ENCODE measurements at regions not wholly inside any gene's neighbourhood (a gene's known extent, or its start where the extent isn't known, plus 50 kb on each side); places are given as distances from the start of the nearest gene placed in this dataset.

GRCh38 chr13:100855151-100855550 is 180.6 kb upstream of the TMTC4 start:
- DNase-seq (ENCODE audit: low read depth, low spot score), result no peak

- DNase-seq (ENCODE audit: low read depth, low spot score), result no peak
Measured at GRCh38 chr13:100854006-100854405, 179.4 kb upstream of the TMTC4 start.

DNA sequence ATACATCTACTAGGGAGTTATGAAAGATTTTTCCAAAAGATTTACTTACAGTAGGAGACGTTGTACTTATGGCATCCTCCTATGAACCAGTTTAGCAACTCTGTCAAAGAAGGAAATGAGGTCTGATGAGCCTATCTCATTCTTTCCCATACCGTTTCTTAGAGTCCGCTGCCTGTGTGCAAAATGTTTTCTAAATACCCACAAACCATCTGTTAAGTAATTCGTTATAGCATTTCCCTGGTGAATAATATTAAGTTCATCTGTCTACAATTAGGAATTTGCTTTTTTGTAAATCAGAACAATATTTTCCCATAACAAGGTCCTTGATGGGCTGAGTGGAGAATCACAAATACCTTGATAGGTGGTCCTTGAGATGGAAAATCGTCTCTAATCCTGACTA is 178.8 kb upstream of the TMTC4 start:
- DNase-seq (ENCODE audit: low read depth, low spot score), result no peak

DNA sequence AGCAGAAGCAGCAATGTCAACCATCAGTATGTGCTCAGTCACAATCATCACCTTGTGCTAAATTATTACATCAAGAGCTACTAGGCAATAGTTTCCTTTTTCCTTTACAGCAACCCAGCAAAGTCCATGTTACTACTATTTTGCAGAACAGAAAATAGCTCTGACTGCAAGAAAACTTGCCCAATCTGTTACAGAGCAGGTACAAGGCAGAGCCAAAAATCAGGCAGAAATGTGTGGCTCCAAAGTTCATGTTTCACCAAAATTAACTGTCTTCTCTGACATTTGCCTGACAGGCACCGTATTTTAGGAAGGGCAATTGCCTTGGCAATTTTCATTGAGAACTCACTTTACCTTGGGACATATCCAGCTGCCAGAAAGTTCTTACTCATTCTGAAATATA is 177.6 kb upstream of the TMTC4 start:
- no peak for DNase-seq (ENCODE audit: low read depth, low spot score)

DNA sequence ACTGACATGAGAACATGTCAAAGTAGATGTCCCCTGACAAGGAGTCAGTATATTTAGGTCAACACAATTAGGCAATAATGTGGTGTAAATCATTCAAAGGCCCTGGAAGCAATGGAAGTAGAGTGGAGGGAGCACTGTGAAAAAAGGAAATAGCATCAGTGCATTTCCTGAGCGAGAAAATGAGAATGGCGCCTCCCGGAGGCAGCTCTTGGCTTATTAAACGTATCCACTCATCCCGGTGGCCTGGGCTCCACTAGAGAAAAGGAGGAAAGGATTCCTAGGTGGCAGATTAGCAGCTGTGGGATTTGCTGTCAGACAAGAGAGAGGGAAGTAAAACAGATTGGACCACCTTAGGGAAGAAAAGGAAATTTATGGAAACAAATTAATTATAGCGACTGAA is 173.7 kb upstream of the TMTC4 start:
- no peak for DNase-seq (ENCODE audit: low read depth, low spot score)

- DNase-seq (ENCODE audit: low read depth, low spot score), result no peak
Measured at GRCh38 chr13:100845128-100845757, 170.6 kb upstream of the TMTC4 start.

DNA sequence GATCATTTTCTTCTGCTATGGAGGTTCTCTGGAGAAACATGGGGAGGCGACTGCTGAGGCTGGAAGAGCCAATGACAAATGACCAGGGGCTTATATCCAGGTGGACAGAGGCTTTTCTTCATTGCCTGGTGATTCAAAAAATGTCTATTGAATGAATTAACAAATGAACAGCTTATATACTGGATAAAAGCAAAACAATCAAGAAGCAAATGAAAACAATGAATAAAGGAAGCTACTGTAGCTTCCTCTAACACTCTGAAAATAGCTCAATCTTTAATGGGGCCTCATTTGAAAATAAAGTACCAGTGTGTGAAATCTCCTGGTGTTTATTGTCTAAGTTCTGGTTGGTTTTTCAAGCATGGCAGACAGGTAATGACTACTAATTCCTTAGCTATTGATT is 167.5 kb upstream of the TMTC4 start:
- DNase-seq (ENCODE audit: low read depth, low spot score), result no peak

DNA sequence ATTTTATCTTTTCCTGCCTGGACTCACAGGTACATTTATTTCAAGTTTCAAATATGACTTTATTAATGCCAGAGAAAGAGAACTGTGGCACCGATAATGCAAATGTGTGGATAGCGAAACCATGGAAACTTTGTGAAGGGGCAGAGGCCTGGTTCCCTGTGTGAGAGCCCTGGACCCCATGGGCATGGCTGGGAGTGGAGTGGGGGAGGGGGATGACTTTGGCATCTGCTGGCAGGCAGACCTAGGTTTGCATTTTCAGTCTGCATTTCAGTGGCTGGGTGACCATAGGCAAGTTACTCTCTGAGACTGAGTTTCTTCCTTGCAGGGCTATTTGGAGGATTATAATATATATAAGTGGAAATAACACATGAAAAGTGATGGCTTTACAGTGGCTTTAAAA is 163.8 kb upstream of the TMTC4 start:
- no peak for DNase-seq (ENCODE audit: low read depth, low spot score)

DNA sequence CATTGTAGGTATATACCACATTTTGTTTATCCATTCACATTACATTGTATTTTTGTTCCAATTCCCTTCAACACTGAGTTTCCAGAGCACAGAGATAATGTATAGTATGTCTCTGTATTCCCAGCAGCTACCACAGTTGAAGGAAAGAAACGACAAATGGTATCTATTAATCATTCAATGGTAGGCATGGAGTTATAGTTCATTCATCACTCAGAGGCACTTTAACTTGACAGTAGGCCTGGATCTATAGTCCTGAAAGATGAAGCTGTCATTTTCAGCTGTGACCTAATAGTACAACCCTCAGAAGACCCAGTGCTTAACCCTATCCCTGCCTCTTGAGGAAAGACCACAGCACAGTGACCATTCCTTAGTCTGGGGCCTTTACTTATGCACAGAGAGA is 163.0 kb upstream of the TMTC4 start:
- no peak for DNase-seq (ENCODE audit: low read depth, low spot score)

GRCh38 chr13:100836711-100837110 is 162.1 kb upstream of the TMTC4 start:
- peak; percentile 18 for DNase-seq (ENCODE audit: low read depth, low spot score)

DNA sequence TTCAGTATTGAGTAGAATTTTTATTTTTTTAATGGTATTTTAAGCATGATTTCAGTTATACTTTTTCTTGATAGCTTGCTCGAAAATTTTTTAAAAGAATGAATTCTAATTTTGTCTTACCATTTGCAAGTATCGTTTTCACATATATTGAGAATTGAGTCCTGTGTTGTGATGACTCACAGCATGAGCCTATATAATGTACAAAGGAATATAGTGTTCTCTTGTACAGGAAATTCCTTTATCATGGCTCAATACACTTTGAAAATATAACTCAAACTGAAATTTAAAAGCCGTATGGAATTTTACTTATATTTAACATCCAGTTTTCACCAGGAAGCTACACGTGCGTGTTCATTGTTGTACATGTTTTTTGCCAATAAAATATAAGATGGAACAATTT is 161.1 kb upstream of the TMTC4 start:
- no peak for DNase-seq (ENCODE audit: low read depth, low spot score)

DNA sequence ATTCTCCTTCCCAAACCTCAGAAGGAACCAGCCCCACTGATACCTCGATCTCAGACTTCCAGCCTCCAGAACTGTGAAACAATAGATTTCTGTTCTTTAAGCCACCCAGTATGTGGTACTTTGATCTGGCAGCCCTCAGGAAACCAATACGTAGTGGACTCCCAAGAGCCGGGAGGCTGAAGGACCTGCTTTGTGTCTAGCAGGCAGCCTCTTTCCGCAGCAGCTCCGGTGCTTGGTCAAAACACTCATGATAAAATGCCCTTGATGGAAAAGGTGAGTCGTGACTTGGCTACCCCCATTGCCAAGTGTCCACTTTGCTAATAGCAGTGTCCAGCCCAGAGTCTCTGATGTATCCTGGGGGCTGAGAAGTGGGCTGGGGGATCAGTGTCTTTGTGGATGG is 158.8 kb upstream of the TMTC4 start:
- DNase-seq (ENCODE audit: low read depth, low spot score), result no peak

DNA sequence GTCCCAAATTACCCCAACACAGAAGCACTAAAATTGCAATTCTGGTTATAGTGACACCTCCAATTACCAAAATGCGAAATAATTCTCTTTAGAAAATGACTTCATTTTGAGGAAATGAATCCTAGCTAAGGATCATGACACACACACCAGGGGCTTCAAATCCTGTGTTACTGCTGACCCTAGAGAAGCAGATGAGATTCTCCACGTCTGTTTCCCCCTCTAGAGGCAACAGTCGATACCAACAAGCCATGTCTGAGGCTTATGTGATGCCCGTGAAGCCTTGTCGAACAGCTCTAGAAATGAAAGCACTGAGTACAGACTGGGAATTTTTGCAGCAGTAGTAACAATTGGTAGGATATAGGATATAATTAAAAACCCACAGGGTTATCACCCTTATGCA is 153.6 kb upstream of the TMTC4 start:
- DNase-seq (ENCODE audit: low read depth, low spot score), result no peak

- DNase-seq (ENCODE audit: low read depth, low spot score), result no peak
Measured at GRCh38 chr13:100827489-100828176, 153.0 kb upstream of the TMTC4 start.

DNA sequence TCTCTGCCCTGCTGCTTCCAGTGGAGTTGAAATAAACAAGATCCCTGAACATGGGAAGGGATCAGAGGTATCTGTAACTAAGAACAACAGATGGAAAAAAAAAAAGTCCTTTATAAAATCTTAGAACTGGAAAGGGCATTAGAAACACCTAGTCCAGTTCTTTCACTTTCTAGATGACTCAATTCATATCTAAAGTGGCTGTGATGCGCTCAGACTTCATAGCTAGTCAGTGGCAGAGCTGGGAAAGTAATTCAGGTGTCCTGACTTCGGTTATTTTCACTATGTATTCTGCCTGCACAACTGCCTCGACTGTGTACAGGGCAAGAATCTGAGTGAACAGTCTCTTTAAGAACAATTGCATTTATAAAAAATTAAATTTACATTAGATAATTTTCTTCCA is 151.8 kb upstream of the TMTC4 start:
- DNase-seq (ENCODE audit: low read depth, low spot score), result no peak

DNA sequence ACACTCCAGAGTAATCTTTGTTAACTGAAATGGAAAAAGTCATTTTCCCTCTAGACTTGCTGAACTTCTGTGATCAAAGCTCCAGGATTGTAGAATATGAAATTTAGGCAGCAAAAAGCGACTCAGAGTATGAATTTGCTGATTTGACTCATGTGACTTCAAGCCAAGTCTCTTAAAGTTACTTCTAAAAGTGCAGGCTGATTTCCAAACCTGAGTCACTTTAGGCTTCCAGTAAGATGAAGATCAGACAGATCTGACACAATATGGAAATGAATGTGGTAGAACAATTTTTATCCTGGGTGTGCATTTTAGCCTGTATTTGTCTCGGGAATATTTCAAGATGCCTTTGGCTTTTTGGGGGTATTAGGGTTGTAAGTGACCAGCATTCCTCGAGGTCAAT is 151.0 kb upstream of the TMTC4 start:
- no peak for DNase-seq (ENCODE audit: low read depth, low spot score)

DNA sequence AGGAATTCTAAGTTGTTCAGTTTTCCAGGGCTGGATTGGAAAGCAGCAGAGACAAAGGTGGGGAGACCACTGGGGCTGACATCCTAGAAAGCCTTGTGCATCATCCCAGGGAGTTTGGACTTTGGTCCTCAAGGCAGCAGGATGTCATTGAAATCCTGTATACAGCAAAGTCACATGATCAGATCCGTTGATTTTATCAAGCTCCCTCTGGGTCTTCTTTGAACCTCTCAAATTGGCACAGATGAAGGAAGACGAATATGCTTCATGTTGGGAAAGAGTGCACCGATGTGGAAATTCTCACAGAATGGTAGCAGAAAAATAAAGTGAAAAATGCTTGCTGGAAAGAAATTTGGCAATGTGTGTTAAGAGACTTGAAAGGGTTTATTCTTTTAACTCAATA is 149.8 kb upstream of the TMTC4 start:
- DNase-seq (ENCODE audit: low read depth, low spot score), result no peak

DNA sequence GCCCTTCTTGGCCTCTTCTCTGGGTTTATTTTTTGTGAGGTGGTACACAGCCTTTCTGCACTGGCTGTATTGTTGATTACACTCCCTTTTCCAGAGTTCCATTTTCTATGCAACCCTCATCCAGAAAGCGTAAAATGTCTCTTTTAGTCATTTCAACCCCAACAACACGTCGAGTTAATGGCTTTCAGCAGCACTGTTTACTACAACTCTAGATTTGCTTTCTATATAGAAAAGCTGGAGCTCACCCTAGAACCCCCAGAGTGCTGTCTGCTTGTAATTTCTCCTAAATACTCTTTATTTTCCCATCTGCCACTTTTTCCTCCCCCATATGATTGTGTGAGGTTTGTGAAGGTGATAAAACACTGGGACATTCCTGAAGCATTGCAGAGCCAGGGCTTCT is 148.9 kb upstream of the TMTC4 start:
- no peak for DNase-seq (ENCODE audit: low read depth, low spot score)

GRCh38 chr13:100822871-100823443 is 148.4 kb upstream of the TMTC4 start:
- DNase-seq (ENCODE audit: low read depth, low spot score), result no peak

GRCh38 chr13:100818711-100819110 is 144.1 kb upstream of the TMTC4 start:
- no peak for DNase-seq (ENCODE audit: low read depth, low spot score)

GRCh38 chr13:100817928-100818327 is 143.3 kb upstream of the TMTC4 start:
- no peak for DNase-seq (ENCODE audit: low read depth, low spot score)

- DNase-seq (ENCODE audit: low read depth, low spot score), result no peak
Measured at GRCh38 chr13:100815476-100816046, 141.0 kb upstream of the TMTC4 start.

DNA sequence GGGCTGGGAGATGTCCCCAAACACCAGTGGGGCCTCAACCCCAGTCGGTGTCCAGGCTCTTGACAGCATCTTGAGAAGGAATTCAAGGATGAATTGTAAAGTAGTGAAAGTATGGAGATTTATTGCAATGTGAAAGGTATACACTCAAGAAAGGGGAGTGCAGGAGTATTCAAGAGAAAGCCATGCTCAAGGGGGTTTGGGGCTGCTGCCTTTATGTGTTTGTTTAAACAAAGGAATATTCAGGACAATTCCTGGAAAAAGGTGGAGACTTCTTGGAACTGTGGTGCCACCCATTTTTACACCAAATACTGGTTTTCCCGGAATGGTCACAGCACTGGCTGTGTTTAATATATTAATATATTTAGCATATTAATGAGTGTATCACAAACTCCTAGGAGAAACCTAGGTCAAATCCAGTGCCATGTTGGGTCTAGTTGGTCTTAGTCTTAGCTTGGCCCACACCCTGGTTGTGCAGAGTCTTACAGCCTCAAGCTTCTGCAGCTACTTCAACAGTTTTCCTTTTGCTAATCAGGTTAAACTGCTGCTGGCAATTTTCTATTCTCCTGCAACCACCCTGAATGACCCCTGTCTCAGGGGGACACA is 138.5 kb upstream of the TMTC4 start:
- no peak for DNase-seq (ENCODE audit: low read depth, low spot score)
